Fibroblast of lung (primary cell): ENCODE measurements at regions not wholly inside any gene's neighbourhood (a gene's known extent, or its start where the extent isn't known, plus 50 kb on each side); places are given as distances from the start of the nearest gene placed in this dataset.

Experiments used
- DNase-seq, 2 donors: peaks; one replicate each; pipeline versions ENCODE4 v3.0.0 to v3.0.0-alpha.2; 2010; ENCODE audit warnings: low read depth in 2 of 2
- H2AFZ ChIP-seq: 2 replicates; pipeline ENCODE4 v1.5.1; 2012; ENCODE audit warnings: low read length, control low read depth, inconsistent platforms
- H3K27ac ChIP-seq: 2 replicates; pipeline ENCODE4 v1.5.1; 2011; ENCODE audit warnings: low read length, control low read depth; ENCODE audit not compliant: insufficient read depth
- H3K27me3 ChIP-seq: 2 replicates; pipeline ENCODE4 v1.5.1; 2011; ENCODE audit warnings: mild to moderate bottlenecking, low read length; ENCODE audit not compliant: control insufficient read depth, insufficient read depth
- H3K36me3 ChIP-seq: 2 replicates; pipeline ENCODE4 v1.5.1; 2011; ENCODE audit warnings: low read length; ENCODE audit not compliant: control insufficient read depth, insufficient read depth
- H3K4me1 ChIP-seq: 2 replicates; pipeline ENCODE4 v1.5.1; 2011; ENCODE audit warnings: low read length; ENCODE audit not compliant: control insufficient read depth, insufficient read depth; ENCODE audit errors: extremely low read depth
- H3K4me2 ChIP-seq: 2 replicates; pipeline ENCODE4 v1.5.1; 2011; ENCODE audit warnings: low read length, control low read depth; ENCODE audit not compliant: insufficient read depth; ENCODE audit errors: extremely low read depth
- H3K4me3 ChIP-seq, 4 experiments: fragments of 200-600 bp in 1 of 4; sonication (generic) in 1 of 4; replicated peaks in 1 of 4; 2 replicates each; pipeline ENCODE4 v1.5.1; 2011 to 2016; ENCODE audit warnings: low read length in 4 of 4, low read depth in 3 of 4, mild to moderate bottlenecking in 3 of 4, control low read depth in 2 of 4, inconsistent platforms in 1 of 4, mixed read lengths in 1 of 4; ENCODE audit not compliant: insufficient read depth in 1 of 4; ENCODE audit errors: control extremely low read depth in 1 of 4
- H3K79me2 ChIP-seq: 2 replicates; pipeline ENCODE4 v1.5.1; 2012; ENCODE audit warnings: mild to moderate bottlenecking, low read length, inconsistent platforms; ENCODE audit not compliant: control insufficient read depth, insufficient read depth
- H3K9ac ChIP-seq: 2 replicates; pipeline ENCODE4 v1.5.1; 2011; ENCODE audit warnings: mild to moderate bottlenecking, low read length, control low read depth; ENCODE audit not compliant: insufficient read depth
- H3K9me3 ChIP-seq: 2 replicates; pipeline ENCODE4 v1.5.1; 2012; ENCODE audit warnings: low read depth, low read length; ENCODE audit not compliant: control insufficient read depth, insufficient read depth
- H4K20me1 ChIP-seq: 2 replicates; pipeline ENCODE4 v1.5.1; 2011; ENCODE audit warnings: low read length; ENCODE audit not compliant: control insufficient read depth, insufficient read depth; ENCODE audit errors: extremely low read depth
- EZH2 ChIP-seq: IDR thresholded peaks from 2 replicates; pipeline ENCODE4 v1.5.1; 2012; ENCODE audit warnings: low read length, control low read depth, mild to moderate bottlenecking; ENCODE audit errors: missing control alignments
- TF ChIP-seq, protein P1 (sequence below), 2 donors: IDR thresholded peaks in 1 of 2; conservative IDR thresholded peaks in 1 of 2; 1 replicate in 1 of 2; 2 replicates in 1 of 2; pipeline ENCODE4 v1.5.1; 2011 to 2012; ENCODE audit warnings: low read length in 2 of 2, control low read depth in 1 of 2, inconsistent platforms in 1 of 2, low read depth in 1 of 2, mild to moderate bottlenecking in 1 of 2

DNA sequence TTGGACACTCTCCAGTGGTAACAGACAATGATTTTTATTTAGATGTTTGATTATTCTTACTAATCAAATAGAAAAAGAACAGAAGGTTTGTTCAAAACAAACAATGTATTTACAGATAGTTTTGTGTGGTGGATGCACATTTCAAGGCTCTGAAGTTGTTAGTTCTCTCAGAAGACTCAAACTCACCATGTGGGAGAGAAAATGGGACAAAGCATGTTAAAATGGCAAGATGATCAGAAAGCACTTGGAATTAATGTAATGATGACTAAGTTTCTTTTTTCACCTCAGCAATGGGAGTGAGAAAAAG is 450.5 kb upstream of the KCNMB2 start:
- Histone ChIP-seq H3K4me3 (no peak overlapping the region), H3K4me1 (peaks cover 5% of the 10 kb centered on the region), H3K9ac (no peak overlapping the region), H3K4me2 (no peak overlapping the region), H3K9me3 (no peaks in the 10 kb centered on the region), H3K79me2 (no peaks in the 10 kb centered on the region), H3K27me3 (no peaks in the 10 kb centered on the region), H2AFZ (peak overlapping the region; percentile 18), H4K20me1 (no peaks in the 10 kb centered on the region), H3K36me3 (no peaks in the 10 kb centered on the region), H3K27ac (no peak overlapping the region)
- TF ChIP-seq, protein P1, sequence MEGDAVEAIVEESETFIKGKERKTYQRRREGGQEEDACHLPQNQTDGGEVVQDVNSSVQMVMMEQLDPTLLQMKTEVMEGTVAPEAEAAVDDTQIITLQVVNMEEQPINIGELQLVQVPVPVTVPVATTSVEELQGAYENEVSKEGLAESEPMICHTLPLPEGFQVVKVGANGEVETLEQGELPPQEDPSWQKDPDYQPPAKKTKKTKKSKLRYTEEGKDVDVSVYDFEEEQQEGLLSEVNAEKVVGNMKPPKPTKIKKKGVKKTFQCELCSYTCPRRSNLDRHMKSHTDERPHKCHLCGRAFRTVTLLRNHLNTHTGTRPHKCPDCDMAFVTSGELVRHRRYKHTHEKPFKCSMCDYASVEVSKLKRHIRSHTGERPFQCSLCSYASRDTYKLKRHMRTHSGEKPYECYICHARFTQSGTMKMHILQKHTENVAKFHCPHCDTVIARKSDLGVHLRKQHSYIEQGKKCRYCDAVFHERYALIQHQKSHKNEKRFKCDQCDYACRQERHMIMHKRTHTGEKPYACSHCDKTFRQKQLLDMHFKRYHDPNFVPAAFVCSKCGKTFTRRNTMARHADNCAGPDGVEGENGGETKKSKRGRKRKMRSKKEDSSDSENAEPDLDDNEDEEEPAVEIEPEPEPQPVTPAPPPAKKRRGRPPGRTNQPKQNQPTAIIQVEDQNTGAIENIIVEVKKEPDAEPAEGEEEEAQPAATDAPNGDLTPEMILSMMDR (conservative IDR thresholded peaks at IDR 0.05 in 1 of 2, IDR thresholded peaks at IDR 0.05 in 1 of 2; ENCODE audit: low read depth in 1 of 2, low read length in 2 of 2), result no peak
- no peak for TF ChIP-seq EZH2
- DNase-seq, result no peak

- no peak overlapping the region for H3K4me2 ChIP-seq
Observed at GRCh38 chr3:178086144-178086825, 450.0 kb upstream of the KCNMB2 start.

DNA sequence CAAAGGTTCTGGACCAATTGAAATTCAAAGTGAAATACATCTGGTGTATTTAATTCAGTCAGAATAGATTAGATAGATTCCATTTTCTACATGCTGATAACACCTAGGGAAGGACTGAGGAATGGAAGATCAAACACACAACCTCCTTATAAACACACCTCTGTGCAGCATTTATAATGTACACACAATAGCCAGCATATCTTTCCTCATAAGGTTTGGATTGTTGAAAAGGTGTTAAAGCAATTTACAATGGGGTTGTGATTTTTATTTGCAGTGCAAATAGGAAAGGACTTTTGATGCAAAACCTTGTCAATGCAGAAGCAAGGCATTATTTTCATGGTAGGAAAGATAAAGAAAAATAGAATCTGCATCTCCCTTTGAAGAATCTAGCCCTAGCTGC is 448.9 kb upstream of the KCNMB2 start:
- no peak overlapping the region for H3K27ac ChIP-seq

More at GRCh38 chr3:178086144-178086825, 450.0 kb upstream of the KCNMB2 start:
- H3K27me3 ChIP-seq, result no peaks in the 10 kb centered on the region
- no peaks in the 10 kb centered on the region for H3K79me2 ChIP-seq
- H3K4me1 ChIP-seq, result peaks cover 5% of the 10 kb centered on the region
- H3K27ac ChIP-seq, result no peak overlapping the region
- TF ChIP-seq, protein P1 (conservative IDR thresholded peaks at IDR 0.05 in 1 of 2, IDR thresholded peaks at IDR 0.05 in 1 of 2; ENCODE audit: low read depth in 1 of 2, low read length in 2 of 2), result no peak
- TF ChIP-seq EZH2, result no peak
- DNase-seq, result no peak
- H3K9me3 ChIP-seq, result no peaks in the 10 kb centered on the region
- no peak overlapping the region for H2AFZ ChIP-seq
- H3K4me3 ChIP-seq, result no peak overlapping the region
- no peak overlapping the region for H3K9ac ChIP-seq
- no peaks in the 10 kb centered on the region for H4K20me1 ChIP-seq
- H3K36me3 ChIP-seq, result no peaks in the 10 kb centered on the region

More for the DNA sequence above, 448.9 kb upstream of the KCNMB2 start:
- TF ChIP-seq, protein P1 (conservative IDR thresholded peaks at IDR 0.05 in 1 of 2, IDR thresholded peaks at IDR 0.05 in 1 of 2; ENCODE audit: low read depth in 1 of 2, low read length in 2 of 2), result no peak
- TF ChIP-seq EZH2, result no peak
- Histone ChIP-seq H3K9me3 (no peaks in the 10 kb centered on the region), H2AFZ (no peak overlapping the region), H3K4me1 (peaks cover 5% of the 10 kb centered on the region), H4K20me1 (no peaks in the 10 kb centered on the region), H3K79me2 (no peaks in the 10 kb centered on the region), H3K4me3 (no peak overlapping the region), H3K27me3 (no peaks in the 10 kb centered on the region), H3K9ac (no peak overlapping the region), H3K4me2 (no peak overlapping the region), H3K36me3 (no peaks in the 10 kb centered on the region)
- no peak for DNase-seq
